Skeletal muscle tissue (tissue), 3 donors: ENCODE measurements at regions not wholly inside any gene's neighbourhood (a gene's known extent, or its start where the extent isn't known, plus 50 kb on each side); places are given as distances from the start of the nearest gene placed in this dataset.
A peak's percentile ranks its signal among the peaks of the same experiment; 100 is the strongest.
"Not testable (repeated sequence)": the region's sequence is repeated elsewhere in the genome, so short reads cannot be mapped to it uniquely, and the experiment has no call there.

ENCODE experiments used
- H3K27ac ChIP-seq: one replicate; pipeline ENCODE4 v1.7.0; 2013; ENCODE audit warnings: mild to moderate bottlenecking, low read depth, low read length, inconsistent platforms
- H3K27me3 ChIP-seq, 3 donors: one replicate each; pipeline ENCODE4 v1.7.0; 2013; ENCODE audit warnings: low read length in 3 of 3; ENCODE audit not compliant: control insufficient read depth in 3 of 3, insufficient read depth in 3 of 3
- H3K36me3 ChIP-seq, 3 donors: one replicate each; pipeline ENCODE4 v1.7.0; 2013; ENCODE audit warnings: low read length in 3 of 3; ENCODE audit not compliant: control insufficient read depth in 3 of 3, insufficient read depth in 3 of 3
- H3K4me1 ChIP-seq, 3 donors: one replicate each; pipeline ENCODE4 v1.7.0; 2013; ENCODE audit warnings: low read length in 3 of 3, mild to moderate bottlenecking in 3 of 3; ENCODE audit not compliant: control insufficient read depth in 3 of 3, insufficient read depth in 3 of 3
- H3K4me3 ChIP-seq, 3 donors: one replicate each; pipeline ENCODE4 v1.7.0; 2013; ENCODE audit warnings: low read length in 3 of 3
- H3K9ac ChIP-seq, 3 donors: one replicate each; pipeline ENCODE4 v1.7.0; 2013; ENCODE audit warnings: low read length in 3 of 3, mild to moderate bottlenecking in 3 of 3, moderate library complexity in 2 of 3, low read depth in 1 of 3
- H3K9me3 ChIP-seq, 3 donors: one replicate each; pipeline ENCODE4 v1.7.0; 2013; ENCODE audit warnings: low read length in 3 of 3; ENCODE audit not compliant: control insufficient read depth in 3 of 3
- donor health status: Osteomylitis.

DNA sequence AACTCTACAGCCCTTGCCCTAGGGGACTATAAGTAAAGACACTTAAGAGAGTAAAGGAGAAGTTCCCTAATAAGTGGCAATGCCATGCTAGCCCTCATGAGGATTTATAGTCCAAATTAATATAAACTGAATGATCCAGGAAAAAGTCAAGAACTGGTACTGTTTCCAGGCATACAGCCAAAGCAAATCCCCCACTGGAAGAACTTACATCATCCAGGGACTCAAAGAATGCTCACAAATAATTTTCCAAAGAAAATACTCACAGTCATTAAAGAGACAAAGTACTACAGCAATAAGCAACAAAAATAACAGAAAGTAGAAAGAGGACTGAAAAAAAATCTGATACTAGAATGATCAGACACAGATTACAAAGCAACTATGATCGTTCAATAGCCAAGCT, 79.7 kb upstream of the RAP1B start:
- H3K9me3 ChIP-seq, result no peaks in the 10 kb centered on the region
- no peak overlapping the region for H3K9ac ChIP-seq
- no peak overlapping the region for H3K27ac ChIP-seq

GRCh38 chr12:68532204-68532886, 78.4 kb upstream of the RAP1B start:
- H3K9ac ChIP-seq, result no peak overlapping the region
- H3K4me3 ChIP-seq, result no peak overlapping the region
- no peaks in the 10 kb centered on the region for H3K9me3 ChIP-seq
- no peaks in the 10 kb centered on the region for H3K27me3 ChIP-seq
- no peaks in the 10 kb centered on the region for H3K36me3 ChIP-seq
- no peaks in the 10 kb centered on the region for H3K4me1 ChIP-seq
- H3K27ac ChIP-seq, result no peak overlapping the region

More for the DNA sequence above, 79.7 kb upstream of the RAP1B start:
- Histone ChIP-seq H3K4me3 (no peak overlapping the region), H3K4me1 (no peaks in the 10 kb centered on the region), H3K36me3 (no peaks in the 10 kb centered on the region), H3K27me3 (no peaks in the 10 kb centered on the region)

DNA sequence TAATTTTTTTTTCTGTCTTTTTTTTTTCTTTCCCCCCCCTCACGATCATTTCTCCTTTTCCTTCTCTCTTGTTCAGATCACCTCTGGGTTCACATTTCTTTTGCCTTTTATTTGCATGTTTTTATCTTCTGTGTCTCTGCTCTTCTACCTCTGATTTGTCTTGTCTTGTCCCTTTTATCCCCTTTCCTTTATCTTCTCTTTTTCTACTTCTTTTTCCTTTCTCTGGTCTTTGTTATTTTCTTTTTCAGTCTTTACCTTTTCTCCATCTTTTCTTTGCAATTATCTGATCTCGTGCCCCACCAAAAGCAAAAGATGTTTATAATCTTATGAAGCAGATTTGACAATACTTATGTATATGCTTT, 77.8 kb upstream of the RAP1B start:
- Histone ChIP-seq H3K27ac (no peak overlapping the region), H3K9me3 (no peaks in the 10 kb centered on the region), H3K36me3 (no peaks in the 10 kb centered on the region)

GRCh38 chr12:68534108-68534507, 76.6 kb upstream of the RAP1B start:
- Histone ChIP-seq H3K4me3 (no peak overlapping the region), H3K9ac (no peak overlapping the region), H3K27ac (no peak overlapping the region), H3K27me3 (no peaks in the 10 kb centered on the region), H3K36me3 (no peaks in the 10 kb centered on the region), H3K9me3 (no peaks in the 10 kb centered on the region), H3K4me1 (peaks cover 0 to 3% (median 3%) of the 10 kb centered on the region in 3 donors)

More for the DNA sequence above, 77.8 kb upstream of the RAP1B start:
- no peaks in the 10 kb centered on the region for H3K4me1 ChIP-seq
- no peaks in the 10 kb centered on the region for H3K27me3 ChIP-seq
- no peak overlapping the region for H3K4me3 ChIP-seq
- no peak overlapping the region for H3K9ac ChIP-seq

- H3K9ac ChIP-seq, result no peak overlapping the region
- no peak overlapping the region for H3K4me3 ChIP-seq
- H3K27me3 ChIP-seq, result no peaks in the 10 kb centered on the region
- no peaks in the 10 kb centered on the region for H3K9me3 ChIP-seq
- peaks cover 0 to 10% (median 3%) of the 10 kb centered on the region in 3 donors for H3K4me1 ChIP-seq
- no peak overlapping the region for H3K27ac ChIP-seq
- H3K36me3 ChIP-seq, result no peaks in the 10 kb centered on the region
Measured at GRCh38 chr12:68536885-68537485, 73.7 kb upstream of the RAP1B start.

GRCh38 chr12:68537571-68537970, 73.1 kb upstream of the RAP1B start:
- Histone ChIP-seq H3K9me3 (no peaks in the 10 kb centered on the region), H3K36me3 (no peaks in the 10 kb centered on the region), H3K4me3 (no peak overlapping the region), H3K9ac (no peak overlapping the region), H3K4me1 (peaks cover 0 to 10% (median 3%) of the 10 kb centered on the region in 3 donors), H3K27me3 (no peaks in the 10 kb centered on the region), H3K27ac (no peak overlapping the region)

- Histone ChIP-seq H3K36me3 (no peaks in the 10 kb centered on the region), H3K4me3 (peak overlapping the region; percentile 3 to 62 (median 16)), H3K27me3 (no peaks in the 10 kb centered on the region), H3K9me3 (no peaks in the 10 kb centered on the region), H3K27ac (peak overlapping the region; percentile 74), H3K9ac (no peak overlapping the region), H3K4me1 (peaks cover 0 to 10% (median 3%) of the 10 kb centered on the region in 3 donors)
Measured at GRCh38 chr12:68538726-68539614, 71.7 kb upstream of the RAP1B start.

DNA sequence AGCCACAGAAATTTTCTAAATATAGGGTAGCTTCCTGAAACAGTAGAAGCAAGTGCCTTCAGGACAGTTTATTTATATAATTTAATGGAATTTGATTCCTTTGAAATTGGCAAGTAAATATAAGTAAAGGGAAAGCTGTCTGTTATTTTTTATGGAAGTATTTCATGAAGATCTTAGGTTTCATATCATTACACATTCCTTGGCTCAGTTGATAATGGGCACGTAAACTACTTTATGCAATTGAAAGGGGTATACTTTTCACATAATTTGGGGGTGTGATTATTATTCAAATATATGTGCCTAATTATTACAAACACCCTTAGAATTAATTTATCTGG, 71.1 kb upstream of the RAP1B start:
- Histone ChIP-seq H3K36me3 (no peaks in the 10 kb centered on the region), H3K27ac (no peak overlapping the region), H3K9ac (peak overlapping the region in 1 of 3 donors; percentile 26), H3K4me1 (peaks cover 0 to 10% (median 3%) of the 10 kb centered on the region in 3 donors), H3K4me3 (peak overlapping the region in 2 of 3 donors; percentile 16 to 62), H3K9me3 (no peaks in the 10 kb centered on the region), H3K27me3 (no peaks in the 10 kb centered on the region)

DNA sequence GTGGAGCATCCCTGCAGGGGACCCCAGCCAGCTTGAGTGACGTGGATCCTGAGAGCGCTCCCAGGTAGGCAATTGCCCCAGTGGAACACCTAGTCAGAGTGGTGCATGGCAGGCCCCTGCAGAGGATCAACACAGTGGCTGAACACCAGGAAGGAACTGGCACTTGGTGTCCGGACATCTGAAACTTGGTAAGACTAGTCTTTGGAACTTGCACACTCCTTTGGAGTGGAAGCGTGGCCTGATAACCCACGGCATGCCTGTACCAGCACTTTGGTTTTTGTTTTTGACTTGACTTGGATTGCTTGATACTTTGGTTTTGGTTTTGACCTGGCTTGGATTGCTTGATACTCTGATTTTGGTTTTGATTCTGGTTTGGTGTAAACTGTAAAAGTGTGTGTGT, 69.9 kb upstream of the RAP1B start:
- H3K27me3 ChIP-seq, H3K4me1 ChIP-seq, H3K4me3 ChIP-seq, H3K27ac ChIP-seq, H3K36me3 ChIP-seq, H3K9me3 ChIP-seq, H3K9ac ChIP-seq: not testable (repeated sequence)

DNA sequence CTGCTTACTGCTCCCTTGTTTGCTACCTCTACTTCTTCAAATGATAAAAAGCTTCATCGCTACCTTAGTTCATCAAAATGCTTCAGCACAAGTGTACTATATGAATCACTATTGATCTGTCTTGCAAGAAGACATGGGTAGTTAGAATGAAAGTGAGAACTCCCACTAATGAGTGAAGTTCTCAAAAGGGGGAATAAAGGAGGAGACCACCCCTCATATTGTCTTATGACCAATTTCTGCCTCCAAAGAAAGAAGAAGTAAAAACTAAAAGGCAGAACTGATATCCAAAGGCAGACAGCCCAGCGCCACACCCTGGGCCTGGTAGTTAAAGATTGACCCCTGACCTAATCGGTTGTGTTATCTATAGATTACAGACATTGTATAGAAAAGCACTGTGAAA, 63.4 kb upstream of the RAP1B start:
- H3K9me3 ChIP-seq, H3K4me1 ChIP-seq, H3K36me3 ChIP-seq, H3K27me3 ChIP-seq, H3K9ac ChIP-seq, H3K4me3 ChIP-seq, H3K27ac ChIP-seq: not testable (repeated sequence)
